ENCODE measurements at regions not wholly inside any gene's neighbourhood (a gene's known extent, or its start where the extent isn't known, plus 50 kb on each side); places are given as distances from the start of the nearest gene placed in this dataset.

DNA sequence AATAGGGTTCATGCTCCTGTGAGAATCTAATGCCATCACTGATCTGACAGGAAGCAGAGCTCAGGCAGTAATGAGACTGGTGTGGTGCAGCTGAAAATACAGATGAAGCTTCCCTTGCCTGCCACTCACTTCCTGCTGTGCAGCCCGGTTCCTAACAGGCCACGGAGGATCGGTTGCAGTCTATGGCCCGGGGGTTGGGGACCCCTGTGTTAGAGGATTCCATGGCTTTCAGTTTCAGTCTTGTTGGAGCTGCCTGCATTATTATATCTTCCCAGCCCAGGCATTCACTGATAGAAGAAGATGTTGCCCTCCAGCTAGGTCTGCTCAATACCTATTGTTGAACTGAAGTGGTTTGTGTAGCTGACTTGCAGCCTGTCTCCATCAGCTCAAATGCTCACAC, 1298.8 kb downstream of the TYW1 start:
- ChIA-PET CTCF (ENCODE audit: partially characterized antibody) (no interaction called here), POLR2A (ENCODE audit: partially characterized antibody) (no interaction called here)
- Histone ChIP-seq H3K36me3 (ENCODE audit: insufficient read depth, low read length) (no peaks in the 10 kb centered on the region), H3K4me1 (ENCODE audit: insufficient read depth, low read length) (no peaks in the 10 kb centered on the region), H3K4me3 (ENCODE audit: low read length in 2 of 2) (no peak overlapping the region), H3K9me3 (ENCODE audit: control insufficient read depth in 1 of 2, low read length in 2 of 2) (no peaks in the 10 kb centered on the region), H3K27ac (ENCODE audit: low read depth, low read length) (no peak overlapping the region), H3K27me3 (ENCODE audit: insufficient read depth, low read length) (no peaks in the 10 kb centered on the region)
- no peak for DNase-seq
- H3K27ac Mint-ChIP-seq: no peak overlapping the region
- no peak overlapping the region for H3K4me3 Mint-ChIP-seq
- intact Hi-C loops (cut with micrococcal nuclease): no loop called here
- H3K27me3 Mint-ChIP-seq: no peaks in the 10 kb centered on the region
- H3K36me3 Mint-ChIP-seq: no peaks in the 10 kb centered on the region
- peaks cover 8 to 35% (median 17%) of the 10 kb centered on the region in 8 donors for H3K9me3 Mint-ChIP-seq
- no peaks in the 10 kb centered on the region for H3K4me1 Mint-ChIP-seq

GRCh38 chr7:68304536-68304935, 1293.7 kb upstream of the AUTS2 start:
- CTCF ChIA-PET (ENCODE audit: partially characterized antibody): no interaction called here
- no peaks in the 10 kb centered on the region for H3K36me3 Mint-ChIP-seq

GRCh38 chr7:68306692-68307107, 1291.6 kb upstream of the AUTS2 start:
- Mint-ChIP-seq H3K4me3 (no peak overlapping the region), H3K27me3 (no peaks in the 10 kb centered on the region), H3K27ac (no peak overlapping the region), H3K36me3 (no peaks in the 10 kb centered on the region), H3K4me1 (no peaks in the 10 kb centered on the region), H3K9me3 (peaks cover 2 to 30% (median 10%) of the 10 kb centered on the region in 8 donors)
- Histone ChIP-seq H3K4me1 (ENCODE audit: insufficient read depth, low read length) (no peaks in the 10 kb centered on the region), H3K4me3 (ENCODE audit: low read length in 2 of 2) (no peak overlapping the region), H3K9me3 (ENCODE audit: control insufficient read depth in 1 of 2, low read length in 2 of 2) (no peaks in the 10 kb centered on the region), H3K27ac (ENCODE audit: low read depth, low read length) (no peak overlapping the region), H3K27me3 (ENCODE audit: insufficient read depth, low read length) (no peaks in the 10 kb centered on the region), H3K36me3 (ENCODE audit: insufficient read depth, low read length) (no peaks in the 10 kb centered on the region)
- intact Hi-C loops (cut with micrococcal nuclease): no loop called here
- no peak for DNase-seq
- ChIA-PET POLR2A (ENCODE audit: partially characterized antibody) (no interaction called here), CTCF (ENCODE audit: partially characterized antibody) (no interaction called here)

More at GRCh38 chr7:68304536-68304935, 1293.7 kb upstream of the AUTS2 start:
- Mint-ChIP-seq H3K4me3 (no peak overlapping the region), H3K27ac (no peak overlapping the region), H3K9me3 (peaks cover 2 to 35% (median 8%) of the 10 kb centered on the region in 8 donors), H3K4me1 (no peaks in the 10 kb centered on the region), H3K27me3 (no peaks in the 10 kb centered on the region)
- no peak for DNase-seq
- Histone ChIP-seq H3K36me3 (ENCODE audit: insufficient read depth, low read length) (no peaks in the 10 kb centered on the region), H3K27me3 (ENCODE audit: insufficient read depth, low read length) (no peaks in the 10 kb centered on the region), H3K9me3 (ENCODE audit: control insufficient read depth in 1 of 2, low read length in 2 of 2) (no peaks in the 10 kb centered on the region), H3K4me1 (ENCODE audit: insufficient read depth, low read length) (no peaks in the 10 kb centered on the region), H3K4me3 (ENCODE audit: low read length in 2 of 2) (no peak overlapping the region), H3K27ac (ENCODE audit: low read depth, low read length) (no peak overlapping the region)
- intact Hi-C loops (cut with micrococcal nuclease): no loop called here
- POLR2A ChIA-PET (ENCODE audit: partially characterized antibody): no interaction called here

DNA sequence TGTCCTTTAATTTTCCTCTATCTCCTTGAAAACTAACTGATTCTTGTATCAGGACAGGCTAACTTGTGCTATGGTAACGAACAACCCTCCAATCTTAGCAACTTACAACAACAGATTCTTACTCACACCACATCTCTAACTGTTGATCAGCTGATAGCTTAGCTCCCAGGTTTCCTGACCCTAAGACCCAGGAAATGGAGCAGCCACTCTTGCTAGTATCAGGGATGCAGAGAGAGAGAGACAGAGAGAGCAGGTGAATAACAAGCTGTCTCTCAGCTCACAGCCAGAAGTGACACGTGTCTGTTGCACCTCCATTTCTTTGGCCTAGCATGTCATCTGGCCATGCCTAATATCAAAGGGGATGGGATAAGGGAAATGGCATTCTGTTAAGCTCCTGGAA, 1289.0 kb upstream of the AUTS2 start:
- intact Hi-C loops (cut with micrococcal nuclease): no loop called here
- no peak overlapping the region for H3K27ac ChIP-seq (ENCODE audit: low read depth, low read length)
- no peak overlapping the region for H3K4me3 Mint-ChIP-seq
- H3K27me3 Mint-ChIP-seq: no peaks in the 10 kb centered on the region
- no peaks in the 10 kb centered on the region for H3K36me3 ChIP-seq (ENCODE audit: insufficient read depth, low read length)
- no peak overlapping the region for H3K27ac Mint-ChIP-seq
- H3K4me1 Mint-ChIP-seq: no peaks in the 10 kb centered on the region
- POLR2A ChIA-PET (ENCODE audit: partially characterized antibody): no interaction called here
- H3K4me3 ChIP-seq (ENCODE audit: low read length in 2 of 2): no peak overlapping the region
- peaks cover 2 to 41% (median 19%) of the 10 kb centered on the region in 8 donors for H3K9me3 Mint-ChIP-seq
- CTCF ChIA-PET (ENCODE audit: partially characterized antibody): no interaction called here
- H3K27me3 ChIP-seq (ENCODE audit: insufficient read depth, low read length): no peaks in the 10 kb centered on the region
- no peak for DNase-seq
- H3K9me3 ChIP-seq (ENCODE audit: control insufficient read depth in 1 of 2, low read length in 2 of 2): no peaks in the 10 kb centered on the region
- no peaks in the 10 kb centered on the region for H3K4me1 ChIP-seq (ENCODE audit: insufficient read depth, low read length)
- no peaks in the 10 kb centered on the region for H3K36me3 Mint-ChIP-seq

DNA sequence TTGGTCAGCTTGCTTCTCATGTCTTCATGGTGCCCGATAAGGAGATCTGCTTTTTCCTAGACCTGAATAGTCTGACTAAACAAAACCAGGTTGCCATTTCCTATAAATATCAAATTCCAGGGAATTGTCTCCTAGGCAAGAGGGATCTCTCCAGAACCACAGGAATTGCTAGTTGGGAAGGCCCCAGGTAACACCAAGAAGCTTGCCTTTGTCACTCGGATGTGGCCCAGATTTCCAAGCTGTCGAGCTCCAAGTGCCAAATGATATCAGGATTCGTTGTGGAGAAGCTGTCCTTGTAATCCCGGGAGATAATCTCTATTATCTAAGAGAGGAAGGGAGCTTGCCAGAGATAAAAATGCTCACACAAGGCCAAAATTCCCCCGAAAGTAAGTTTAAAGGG, 1288.5 kb upstream of the AUTS2 start:
- H3K36me3 ChIP-seq (ENCODE audit: insufficient read depth, low read length): no peaks in the 10 kb centered on the region
- Mint-ChIP-seq H3K27ac (no peak overlapping the region), H3K27me3 (no peaks in the 10 kb centered on the region), H3K9me3 (peaks cover 2 to 40% (median 19%) of the 10 kb centered on the region in 8 donors), H3K4me1 (no peaks in the 10 kb centered on the region), H3K36me3 (no peaks in the 10 kb centered on the region), H3K4me3 (no peak overlapping the region)
- no peak for DNase-seq
- no peaks in the 10 kb centered on the region for H3K9me3 ChIP-seq (ENCODE audit: control insufficient read depth in 1 of 2, low read length in 2 of 2)
- intact Hi-C loops (cut with micrococcal nuclease): no loop called here
- no peaks in the 10 kb centered on the region for H3K27me3 ChIP-seq (ENCODE audit: insufficient read depth, low read length)
- POLR2A ChIA-PET (ENCODE audit: partially characterized antibody): no interaction called here
- H3K27ac ChIP-seq (ENCODE audit: low read depth, low read length): no peak overlapping the region
- H3K4me1 ChIP-seq (ENCODE audit: insufficient read depth, low read length): no peaks in the 10 kb centered on the region
- CTCF ChIA-PET (ENCODE audit: partially characterized antibody): no interaction called here
- no peak overlapping the region for H3K4me3 ChIP-seq (ENCODE audit: low read length in 2 of 2)

DNA sequence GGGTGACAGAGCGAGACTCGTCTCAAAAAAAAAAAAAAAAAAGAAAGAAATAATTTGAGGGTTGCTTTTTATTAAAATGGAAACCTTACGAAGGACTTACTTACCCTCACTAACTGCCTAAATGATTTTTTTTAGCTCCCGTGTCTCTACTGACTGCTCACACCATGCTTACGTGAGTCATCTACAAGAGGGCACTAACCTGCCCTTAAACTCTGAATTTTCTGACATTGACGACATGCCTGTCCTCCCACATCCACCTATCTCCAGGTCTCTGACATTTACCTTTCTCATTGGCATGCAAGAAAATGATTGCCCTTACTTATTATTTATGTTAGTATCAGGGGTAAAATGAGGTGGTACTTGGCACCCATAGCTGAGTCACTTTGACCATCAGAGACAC, 1286.3 kb upstream of the AUTS2 start:
- ChIA-PET CTCF (ENCODE audit: partially characterized antibody) (no interaction called here), POLR2A (ENCODE audit: partially characterized antibody) (no interaction called here)
- no peaks in the 10 kb centered on the region for H3K27me3 Mint-ChIP-seq
- Histone ChIP-seq H3K4me3 (ENCODE audit: low read length in 2 of 2) (no peak overlapping the region), H3K4me1 (ENCODE audit: insufficient read depth, low read length) (no peaks in the 10 kb centered on the region), H3K27ac (ENCODE audit: low read depth, low read length) (no peak overlapping the region), H3K9me3 (ENCODE audit: control insufficient read depth in 1 of 2, low read length in 2 of 2) (no peaks in the 10 kb centered on the region), H3K27me3 (ENCODE audit: insufficient read depth, low read length) (no peaks in the 10 kb centered on the region), H3K36me3 (ENCODE audit: insufficient read depth, low read length) (no peaks in the 10 kb centered on the region)
- no peak overlapping the region for H3K4me3 Mint-ChIP-seq
- no peak for DNase-seq
- peaks cover 2 to 45% (median 16%) of the 10 kb centered on the region in 8 donors for H3K9me3 Mint-ChIP-seq
- no peak overlapping the region for H3K27ac Mint-ChIP-seq
- intact Hi-C loops (cut with micrococcal nuclease): no loop called here
- no peaks in the 10 kb centered on the region for H3K4me1 Mint-ChIP-seq
- H3K36me3 Mint-ChIP-seq: no peaks in the 10 kb centered on the region

DNA sequence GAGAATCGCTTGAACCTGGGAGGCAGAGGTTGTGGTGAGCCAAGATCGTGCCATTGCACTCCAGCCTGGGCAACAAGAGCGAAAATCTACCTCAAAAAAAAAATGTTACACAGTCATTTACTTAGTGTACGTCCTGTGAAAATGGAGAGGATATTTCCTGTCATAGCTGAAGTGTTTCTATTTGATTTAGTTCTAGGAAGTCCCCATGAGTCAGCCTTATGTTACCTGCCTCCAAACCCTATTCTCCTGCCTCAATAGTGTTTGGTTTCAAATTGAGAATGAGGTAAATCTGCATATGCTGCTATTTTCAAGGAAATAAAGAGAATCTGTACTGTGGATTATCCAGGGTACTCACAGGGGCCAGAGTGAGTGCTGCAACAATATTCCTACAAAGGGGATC, 1284.5 kb upstream of the AUTS2 start:
- H3K4me1 Mint-ChIP-seq: no peaks in the 10 kb centered on the region
- H3K27ac Mint-ChIP-seq: no peak overlapping the region
- H3K9me3 Mint-ChIP-seq: peaks cover 2 to 37% (median 16%) of the 10 kb centered on the region in 8 donors
- H3K27ac ChIP-seq (ENCODE audit: low read depth, low read length): no peak overlapping the region
- H3K36me3 Mint-ChIP-seq: no peaks in the 10 kb centered on the region
- no peak overlapping the region for H3K4me3 Mint-ChIP-seq
- no peak overlapping the region for H3K4me3 ChIP-seq (ENCODE audit: low read length in 2 of 2)
- H3K9me3 ChIP-seq (ENCODE audit: control insufficient read depth in 1 of 2, low read length in 2 of 2): no peaks in the 10 kb centered on the region
- no peak for DNase-seq
- intact Hi-C loops (cut with micrococcal nuclease): no loop called here
- no peaks in the 10 kb centered on the region for H3K36me3 ChIP-seq (ENCODE audit: insufficient read depth, low read length)
- H3K27me3 ChIP-seq (ENCODE audit: insufficient read depth, low read length): no peaks in the 10 kb centered on the region
- ChIA-PET POLR2A (ENCODE audit: partially characterized antibody) (no interaction called here), CTCF (ENCODE audit: partially characterized antibody) (no interaction called here)
- H3K27me3 Mint-ChIP-seq: no peaks in the 10 kb centered on the region
- no peaks in the 10 kb centered on the region for H3K4me1 ChIP-seq (ENCODE audit: insufficient read depth, low read length)

GRCh38 chr7:68314208-68314607, 1284.1 kb upstream of the AUTS2 start:
- Histone ChIP-seq H3K4me1 (ENCODE audit: insufficient read depth, low read length) (no peaks in the 10 kb centered on the region), H3K4me3 (ENCODE audit: low read length in 2 of 2) (no peak overlapping the region), H3K9me3 (ENCODE audit: control insufficient read depth in 1 of 2, low read length in 2 of 2) (no peaks in the 10 kb centered on the region), H3K36me3 (ENCODE audit: insufficient read depth, low read length) (no peaks in the 10 kb centered on the region), H3K27me3 (ENCODE audit: insufficient read depth, low read length) (no peaks in the 10 kb centered on the region), H3K27ac (ENCODE audit: low read depth, low read length) (no peak overlapping the region)
- H3K27me3 Mint-ChIP-seq: no peaks in the 10 kb centered on the region
- no peaks in the 10 kb centered on the region for H3K4me1 Mint-ChIP-seq
- H3K27ac Mint-ChIP-seq: no peak overlapping the region
- H3K4me3 Mint-ChIP-seq: no peak overlapping the region
- intact Hi-C loops (cut with micrococcal nuclease): no loop called here
- ChIA-PET CTCF (ENCODE audit: partially characterized antibody) (no interaction called here), POLR2A (ENCODE audit: partially characterized antibody) (no interaction called here)
- no peak for DNase-seq
- no peaks in the 10 kb centered on the region for H3K36me3 Mint-ChIP-seq
- H3K9me3 Mint-ChIP-seq: peaks cover 2 to 35% (median 15%) of the 10 kb centered on the region in 8 donors
